ENCODE measurements at regions not wholly inside any gene's neighbourhood (a gene's known extent, or its start where the extent isn't known, plus 50 kb on each side); places are given as distances from the start of the nearest gene placed in this dataset.

GRCh38 chr10:4596951-4597350, 229.1 kb upstream of the AKR1E2 start:
- no peak overlapping the region for H3K27ac ChIP-seq (ENCODE audit: insufficient read depth, low read depth, low read length)
- H3K79me2 ChIP-seq (ENCODE audit: control insufficient read depth, insufficient read depth, low read length): no peaks in the 10 kb centered on the region

GRCh38 chr10:4595719-4596319, 230.2 kb upstream of the AKR1E2 start:
- no peak for FAIRE-seq
- POLR2A ChIA-PET: no interaction called here
- H3K27ac ChIP-seq (ENCODE audit: insufficient read depth, low read depth, low read length): no peak overlapping the region

More at GRCh38 chr10:4596951-4597350, 229.1 kb upstream of the AKR1E2 start:
- POLR2A ChIA-PET: no interaction called here
- CTCF ChIA-PET: no interaction called here
- no peaks in the 10 kb centered on the region for H4K20me1 ChIP-seq (replicated peaks; ENCODE audit: control insufficient read depth, extremely low read depth, insufficient read depth, low read length)
- no peaks in the 10 kb centered on the region for H3K4me1 ChIP-seq (ENCODE audit: control insufficient read depth, extremely low read depth, insufficient read depth, low read length)
- no peaks in the 10 kb centered on the region for H3K9me3 ChIP-seq (replicated peaks; ENCODE audit: control insufficient read depth, insufficient read depth, low read length)
- dilution Hi-C loops (cut with MboI; ENCODE audit: extremely low pct_ligation_motif_present, low sequenced_read_pairs) (no loop called here), intact Hi-C loops (cut with micrococcal nuclease) (no loop called here)
- BruUV-seq (replicated peaks): no TSS peak
- H3K27me3 ChIP-seq (ENCODE audit: control insufficient read depth in 2 of 2, insufficient read depth in 2 of 2, low read length in 2 of 2): no peaks in the 10 kb centered on the region
- no peak for DNase-seq (ENCODE audit: low read depth, low spot score)
- no peak overlapping the region for H3K4me3 ChIP-seq (replicated peaks in 1 of 3; ENCODE audit: insufficient read depth in 1 of 3, low read depth in 1 of 3, low read length in 3 of 3)
- H2AFZ ChIP-seq (ENCODE audit: low read depth, low read length): no peak overlapping the region
- no peaks in the 10 kb centered on the region for H3K36me3 ChIP-seq (ENCODE audit: control insufficient read depth in 2 of 2, extremely low read depth in 1 of 2, insufficient read depth in 2 of 2, low read length in 2 of 2)
- TF ChIP-seq GATA2 (IDR thresholded peaks at IDR 0.05; ENCODE audit: insufficient read depth, insufficient read length, low read depth, low read length): no peak
- TF ChIP-seq FOS (IDR thresholded peaks at IDR 0.05; ENCODE audit: borderline replicate concordance, insufficient read depth, low read length): no peak
- TF ChIP-seq POLR2AphosphoS5 (IDR thresholded peaks at IDR 0.05; ENCODE audit: insufficient read depth, low read depth, low read length): no peak
- TF ChIP-seq JUN (IDR thresholded peaks at IDR 0.05; ENCODE audit: borderline replicate concordance, insufficient read depth, insufficient read length, low read depth): no peak
- H3K4me2 ChIP-seq (ENCODE audit: insufficient read depth, low read length): no peak overlapping the region
- no peaks in the 10 kb centered on the region for H3K9me1 ChIP-seq (replicated peaks; ENCODE audit: control insufficient read depth, extremely low read depth, insufficient read depth, low read length)
- FAIRE-seq: no peak
- no peak overlapping the region for H3K9ac ChIP-seq (replicated peaks; ENCODE audit: extremely low read depth, insufficient read depth, low read length)

More at GRCh38 chr10:4595719-4596319, 230.2 kb upstream of the AKR1E2 start:
- no peak overlapping the region for H3K4me2 ChIP-seq (ENCODE audit: insufficient read depth, low read length)
- intact Hi-C loops (cut with micrococcal nuclease): no loop called here
- BruUV-seq (replicated peaks): no TSS peak
- H3K27me3 ChIP-seq (ENCODE audit: control insufficient read depth in 2 of 2, insufficient read depth in 2 of 2, low read length in 2 of 2): no peaks in the 10 kb centered on the region
- H2AFZ ChIP-seq (ENCODE audit: low read depth, low read length): no peak overlapping the region
- no peaks in the 10 kb centered on the region for H3K36me3 ChIP-seq (ENCODE audit: control insufficient read depth in 2 of 2, extremely low read depth in 1 of 2, insufficient read depth in 2 of 2, low read length in 2 of 2)
- CTCF ChIA-PET: interaction anchor here (0.9 kb wide), 1 partner anchor 21 kb away, joined by 3 read pairs; no protein-coding TSS in a partner anchor
- H3K9ac ChIP-seq (replicated peaks; ENCODE audit: extremely low read depth, insufficient read depth, low read length): no peak overlapping the region
- H3K4me3 ChIP-seq (replicated peaks in 1 of 3; ENCODE audit: insufficient read depth in 1 of 3, low read depth in 1 of 3, low read length in 3 of 3): no peak overlapping the region
- no peaks in the 10 kb centered on the region for H4K20me1 ChIP-seq (replicated peaks; ENCODE audit: control insufficient read depth, extremely low read depth, insufficient read depth, low read length)
- no peaks in the 10 kb centered on the region for H3K9me3 ChIP-seq (replicated peaks; ENCODE audit: control insufficient read depth, insufficient read depth, low read length)
- no peaks in the 10 kb centered on the region for H3K9me1 ChIP-seq (replicated peaks; ENCODE audit: control insufficient read depth, extremely low read depth, insufficient read depth, low read length)
- TF ChIP-seq FOS (IDR thresholded peaks at IDR 0.05; ENCODE audit: borderline replicate concordance, insufficient read depth, low read length) (no peak), MYC (IDR thresholded peaks at IDR 0.05; ENCODE audit: low read depth, low read length) (no peak), EZH2 (IDR thresholded peaks at IDR 0.05; ENCODE audit: borderline replicate concordance, low read depth, low read length, severe bottlenecking) (no peak), JUN (IDR thresholded peaks at IDR 0.05; ENCODE audit: borderline replicate concordance, insufficient read depth, insufficient read length, low read depth) (no peak), MAX (IDR thresholded peaks at IDR 0.05; ENCODE audit: insufficient read depth, insufficient read length) (no peak), GATA2 (IDR thresholded peaks at IDR 0.05; ENCODE audit: insufficient read depth, insufficient read length, low read depth, low read length) (no peak), POLR2AphosphoS5 (IDR thresholded peaks at IDR 0.05; ENCODE audit: insufficient read depth, low read depth, low read length) (no peak), CTCF (IDR thresholded peaks at IDR 0.05; ENCODE audit: extremely low read depth in 1 of 2, insufficient read depth in 1 of 2, low read depth in 1 of 2, low read length in 2 of 2) (no peak), POLR2A (IDR thresholded peaks at IDR 0.05; ENCODE audit: low read depth, low read length) (no peak)
- dilution Hi-C loops (cut with MboI; ENCODE audit: extremely low pct_ligation_motif_present, low sequenced_read_pairs): no loop called here
- no peaks in the 10 kb centered on the region for H3K4me1 ChIP-seq (ENCODE audit: control insufficient read depth, extremely low read depth, insufficient read depth, low read length)
- H3K79me2 ChIP-seq (ENCODE audit: control insufficient read depth, insufficient read depth, low read length): no peaks in the 10 kb centered on the region
- no peak for DNase-seq (ENCODE audit: low read depth, low spot score)
